Neural cell (in vitro differentiated cells): ENCODE measurements at regions not wholly inside any gene's neighbourhood (a gene's known extent, or its start where the extent isn't known, plus 50 kb on each side); places are given as distances from the start of the nearest gene placed in this dataset.

Experiments used
- H2AFZ ChIP-seq: fragments of 200-600, 300-800 bp; sonication (generic), shearing (Covaris generic); 2 replicates; pipeline ENCODE4 v1.6.0; 2014; ENCODE audit warnings: low read depth, mild to moderate bottlenecking, antibody characterized with exemption, low read length, moderate library complexity
- H3F3A ChIP-seq: fragments of 200-600 bp; shearing (Covaris generic); 2 replicates; pipeline ENCODE4 v1.6.1; 2016; ENCODE audit warnings: mild to moderate bottlenecking, moderate library complexity, mixed read lengths, antibody characterized with exemption, low read length; ENCODE audit not compliant: insufficient read depth, poor library complexity, severe bottlenecking
- H3K27ac ChIP-seq: fragments of 200-600, 300-800 bp; sonication (generic), shearing (Covaris generic); 2 replicates; pipeline ENCODE4 v1.5.1; 2014; ENCODE audit warnings: mild to moderate bottlenecking, low read length, moderate library complexity
- H3K27me3 ChIP-seq: fragments of 300-800, 200-600 bp; sonication (generic), shearing (Covaris generic); 2 replicates; pipeline ENCODE4 v1.6.0; 2014; ENCODE audit warnings: mild to moderate bottlenecking, low read depth, low read length, moderate library complexity; ENCODE audit not compliant: insufficient read depth
- H3K36me3 ChIP-seq: fragments of 300-800, 200-600 bp; sonication (generic), shearing (Covaris generic); 2 replicates; pipeline ENCODE4 v1.5.1; 2014; ENCODE audit warnings: mild to moderate bottlenecking, antibody characterized with exemption, low read length, moderate library complexity; ENCODE audit not compliant: insufficient read depth
- H3K4me2 ChIP-seq: fragments of 300-800, 200-600 bp; sonication (generic), shearing (Covaris generic); 2 replicates; pipeline ENCODE4 v1.6.0; 2014; ENCODE audit warnings: mild to moderate bottlenecking, low read length
- H3K4me3 ChIP-seq: fragments of 300-800, 200-600 bp; sonication (generic), shearing (Covaris generic); 2 replicates; pipeline ENCODE4 v1.5.1; 2014; ENCODE audit warnings: mild to moderate bottlenecking, low read length, moderate library complexity
- H3K79me2 ChIP-seq: fragments of 200-600 bp; shearing (Covaris generic); replicated peaks from 2 replicates; pipeline ENCODE4 v1.6.0; 2014; ENCODE audit warnings: mild to moderate bottlenecking, low read length, moderate library complexity; ENCODE audit not compliant: insufficient read depth
- H3K9ac ChIP-seq: fragments of 300-800, 200-600 bp; sonication (generic), shearing (Covaris generic); 2 replicates; pipeline ENCODE4 v1.6.1; 2016; ENCODE audit warnings: mild to moderate bottlenecking, low read length, mixed read lengths
- H3K9me2 ChIP-seq: fragments of 200-600 bp; shearing (Covaris generic); 2 replicates; pipeline ENCODE4 v1.6.1; 2016; ENCODE audit warnings: mild to moderate bottlenecking, low read length, mixed read lengths; ENCODE audit not compliant: insufficient read depth
- H3K9me3 ChIP-seq: fragments of 200-600, 300-800 bp; sonication (generic), shearing (Covaris generic); 2 replicates; pipeline ENCODE4 v1.6.1; 2016; ENCODE audit warnings: mild to moderate bottlenecking, mixed run types, low read length, moderate library complexity, mixed read lengths
- H4K20me1 ChIP-seq: fragments of 200-600 bp; shearing (Covaris generic); 2 replicates; pipeline ENCODE4 v1.6.1; 2016; ENCODE audit warnings: mild to moderate bottlenecking, mixed run types; ENCODE audit not compliant: insufficient read depth
- EP300 ChIP-seq: fragments of 450-650 bp; conservative IDR thresholded peaks from 2 replicates; pipeline ENCODE4 v1.6.1; 2014; ENCODE audit warnings: antibody characterized with exemption, mild to moderate bottlenecking, moderate library complexity; ENCODE audit not compliant: poor library complexity, severe bottlenecking
- EZH2 ChIP-seq: fragments of 200-600, 300-800 bp; shearing (Covaris generic), sonication (generic); IDR thresholded peaks from 2 replicates; pipeline ENCODE4 v1.6.1; 2014; ENCODE audit warnings: antibody characterized with exemption, low read length, borderline replicate concordance, mild to moderate bottlenecking; ENCODE audit not compliant: insufficient read depth, poor library complexity, severe bottlenecking
- MXI1 ChIP-seq: fragments of 450-650 bp; conservative IDR thresholded peaks from 2 replicates; pipeline ENCODE4 v1.6.1; 2014; ENCODE audit warnings: antibody characterized with exemption, mild to moderate bottlenecking; ENCODE audit not compliant: poor library complexity, severe bottlenecking
- POLR2AphosphoS5 ChIP-seq: IDR thresholded peaks from 2 replicates; pipeline ENCODE4 v1.6.1; 2012
- RAD21 ChIP-seq: fragments of 450-650 bp; conservative IDR thresholded peaks from 2 replicates; pipeline ENCODE4 v1.6.1; 2014; ENCODE audit warnings: antibody characterized with exemption, mild to moderate bottlenecking, moderate library complexity
- REST ChIP-seq: IDR thresholded peaks from 2 replicates; pipeline ENCODE4 v1.6.1; 2012; ENCODE audit warnings: borderline replicate concordance
- SMC3 ChIP-seq: fragments of 450-650 bp; conservative IDR thresholded peaks from 2 replicates; pipeline ENCODE4 v1.6.1; 2014; ENCODE audit warnings: antibody characterized with exemption, mild to moderate bottlenecking, moderate library complexity; ENCODE audit not compliant: poor library complexity
- TAF1 ChIP-seq: IDR thresholded peaks from 2 replicates; pipeline ENCODE4 v1.6.1; 2012; ENCODE audit warnings: low read depth
- TF ChIP-seq, protein P1 (sequence below): fragments of 450-650 bp; IDR thresholded peaks from 2 replicates; pipeline ENCODE4 v1.5.1; 2014; ENCODE audit warnings: antibody characterized with exemption, mild to moderate bottlenecking, moderate library complexity; ENCODE audit not compliant: poor library complexity, severe bottlenecking

GRCh38 chr13:64793131-64793530 lies 2437.0 kb downstream of the PCDH9 start:
- Histone ChIP-seq H3K9me2 (no peaks in the 10 kb centered on the region), H3F3A (no peaks in the 10 kb centered on the region), H3K27me3 (no peaks in the 10 kb centered on the region), H2AFZ (no peak overlapping the region), H3K27ac (no peak overlapping the region), H3K36me3 (no peaks in the 10 kb centered on the region), H3K4me3 (no peak overlapping the region), H3K4me2 (no peak overlapping the region), H3K9me3 (no peaks in the 10 kb centered on the region), H3K9ac (no peak overlapping the region), H4K20me1 (no peaks in the 10 kb centered on the region), H3K79me2 (no peaks in the 10 kb centered on the region)
- TF ChIP-seq MXI1, result no peak
- no peak for TF ChIP-seq RAD21
- no peak for TF ChIP-seq SMC3
- no peak for TF ChIP-seq EP300
- TF ChIP-seq, protein P1, sequence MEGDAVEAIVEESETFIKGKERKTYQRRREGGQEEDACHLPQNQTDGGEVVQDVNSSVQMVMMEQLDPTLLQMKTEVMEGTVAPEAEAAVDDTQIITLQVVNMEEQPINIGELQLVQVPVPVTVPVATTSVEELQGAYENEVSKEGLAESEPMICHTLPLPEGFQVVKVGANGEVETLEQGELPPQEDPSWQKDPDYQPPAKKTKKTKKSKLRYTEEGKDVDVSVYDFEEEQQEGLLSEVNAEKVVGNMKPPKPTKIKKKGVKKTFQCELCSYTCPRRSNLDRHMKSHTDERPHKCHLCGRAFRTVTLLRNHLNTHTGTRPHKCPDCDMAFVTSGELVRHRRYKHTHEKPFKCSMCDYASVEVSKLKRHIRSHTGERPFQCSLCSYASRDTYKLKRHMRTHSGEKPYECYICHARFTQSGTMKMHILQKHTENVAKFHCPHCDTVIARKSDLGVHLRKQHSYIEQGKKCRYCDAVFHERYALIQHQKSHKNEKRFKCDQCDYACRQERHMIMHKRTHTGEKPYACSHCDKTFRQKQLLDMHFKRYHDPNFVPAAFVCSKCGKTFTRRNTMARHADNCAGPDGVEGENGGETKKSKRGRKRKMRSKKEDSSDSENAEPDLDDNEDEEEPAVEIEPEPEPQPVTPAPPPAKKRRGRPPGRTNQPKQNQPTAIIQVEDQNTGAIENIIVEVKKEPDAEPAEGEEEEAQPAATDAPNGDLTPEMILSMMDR, result no peak
- TF ChIP-seq TAF1, result no peak
- TF ChIP-seq EZH2, result no peak
- no peak for TF ChIP-seq POLR2AphosphoS5
- TF ChIP-seq REST, result no peak

- Histone ChIP-seq H2AFZ (no peak overlapping the region), H3K27me3 (no peaks in the 10 kb centered on the region)
These were observed 2438.8 kb downstream of the PCDH9 start for GRCh38 chr13:64791373-64791772.

More at GRCh38 chr13:64791373-64791772, 2438.8 kb downstream of the PCDH9 start:
- no peak overlapping the region for H3K27ac ChIP-seq
- H3K9me3 ChIP-seq, result no peaks in the 10 kb centered on the region
- H3K79me2 ChIP-seq, result no peaks in the 10 kb centered on the region
- no peak for TF ChIP-seq RAD21
- TF ChIP-seq, protein P1, result no peak
- TF ChIP-seq REST, result no peak
- no peak for TF ChIP-seq SMC3
- TF ChIP-seq TAF1, result no peak
- no peak for TF ChIP-seq EP300
- no peak for TF ChIP-seq MXI1
- no peak for TF ChIP-seq POLR2AphosphoS5
- no peak for TF ChIP-seq EZH2
- H3F3A ChIP-seq, result no peaks in the 10 kb centered on the region
- no peak overlapping the region for H3K9ac ChIP-seq
- no peaks in the 10 kb centered on the region for H4K20me1 ChIP-seq
- H3K9me2 ChIP-seq, result no peaks in the 10 kb centered on the region
- no peak overlapping the region for H3K4me3 ChIP-seq
- no peak overlapping the region for H3K4me2 ChIP-seq
- H3K36me3 ChIP-seq, result no peaks in the 10 kb centered on the region
